Astrocyte (in vitro differentiated cells and primary cell): ENCODE measurements at regions not wholly inside any gene's neighbourhood (a gene's known extent, or its start where the extent isn't known, plus 50 kb on each side); places are given as distances from the start of the nearest gene placed in this dataset.

Experiments used
- DNase-seq: peaks from one replicate; pipeline ENCODE4 v3.0.0-alpha.2; 2010; ENCODE audit warnings: low read depth
- FAIRE-seq: peaks from 2 replicates; lab custom pipeline; 2011; peaks lifted over from hg19 to GRCh38; lab: Jason Lieb, UNC
- H2AFZ ChIP-seq: 2 replicates; pipeline ENCODE4 v1.6.0; 2012; ENCODE audit warnings: low read depth, low read length, inconsistent platforms
- H3K27ac ChIP-seq: 2 replicates; pipeline ENCODE4 v1.5.1; 2011; ENCODE audit warnings: low read depth, low read length, inconsistent platforms
- H3K27me3 ChIP-seq: 2 replicates; pipeline ENCODE4 v1.6.0; 2011; ENCODE audit warnings: low read length, inconsistent platforms; ENCODE audit not compliant: insufficient read depth
- H3K36me3 ChIP-seq: 2 replicates; pipeline ENCODE4 v1.5.1; 2011; ENCODE audit warnings: low read length, inconsistent platforms; ENCODE audit not compliant: insufficient read depth
- H3K4me1 ChIP-seq: 2 replicates; pipeline ENCODE4 v1.5.1; 2011; ENCODE audit warnings: low read length, inconsistent platforms; ENCODE audit not compliant: insufficient read depth
- H3K4me2 ChIP-seq: 2 replicates; pipeline ENCODE4 v1.6.0; 2012; ENCODE audit warnings: low read length, inconsistent platforms
- H3K4me3 ChIP-seq: 2 replicates; pipeline ENCODE4 v1.5.1; 2011; ENCODE audit warnings: low read depth, mild to moderate bottlenecking, low read length, inconsistent platforms; ENCODE audit not compliant: insufficient read depth
- H3K79me2 ChIP-seq: 2 replicates; pipeline ENCODE4 v1.6.0; 2012; ENCODE audit warnings: mild to moderate bottlenecking, low read length, inconsistent platforms; ENCODE audit not compliant: insufficient read depth
- H3K9ac ChIP-seq: 2 replicates; pipeline ENCODE4 v1.6.0; 2012; ENCODE audit warnings: mild to moderate bottlenecking, low read length, inconsistent platforms
- H3K9me3 ChIP-seq: 2 replicates; pipeline ENCODE4 v1.5.1; 2012; ENCODE audit warnings: low read depth, mild to moderate bottlenecking, low read length, inconsistent platforms; ENCODE audit not compliant: insufficient read depth
- H4K20me1 ChIP-seq: 2 replicates; pipeline ENCODE4 v1.6.0; 2012; ENCODE audit warnings: low read length, inconsistent platforms; ENCODE audit not compliant: insufficient read depth
- H3K27ac Mint-ChIP-seq: one replicate; pipeline ENCODE4 v1.8.0; 2021; ENCODE audit warnings: mild to moderate bottlenecking, mixed read lengths; ENCODE audit not compliant: unreplicated experiment
- H3K27me3 Mint-ChIP-seq: one replicate; pipeline ENCODE4 v1.8.0; 2021; ENCODE audit warnings: low read depth, mixed read lengths; ENCODE audit not compliant: unreplicated experiment
- H3K36me3 Mint-ChIP-seq: one replicate; pipeline ENCODE4 v1.8.0; 2021; ENCODE audit warnings: low read depth, mixed read lengths; ENCODE audit not compliant: unreplicated experiment
- H3K4me1 Mint-ChIP-seq: one replicate; pipeline ENCODE4 v1.8.0; 2021; ENCODE audit warnings: low read depth, mixed read lengths; ENCODE audit not compliant: unreplicated experiment
- H3K4me3 Mint-ChIP-seq: one replicate; pipeline ENCODE4 v1.8.0; 2021; ENCODE audit warnings: mild to moderate bottlenecking, moderate library complexity, mixed read lengths; ENCODE audit not compliant: unreplicated experiment
- H3K9me3 Mint-ChIP-seq: one replicate; pipeline ENCODE4 v1.8.0; 2021; ENCODE audit warnings: mild to moderate bottlenecking, mixed read lengths; ENCODE audit not compliant: unreplicated experiment
- CTCF ChIP-seq: IDR thresholded peaks from 2 replicates; pipeline ENCODE4 v1.5.1; 2011; ENCODE audit warnings: low read depth, mild to moderate bottlenecking, inconsistent platforms, low read length, moderate library complexity; ENCODE audit not compliant: insufficient read depth
- EZH2 ChIP-seq: IDR thresholded peaks from 2 replicates; pipeline ENCODE4 v1.6.1; 2012; ENCODE audit warnings: mild to moderate bottlenecking, low read length, inconsistent platforms; ENCODE audit not compliant: insufficient read depth

- H4K20me1 ChIP-seq, result no peaks in the 10 kb centered on the region
- TF ChIP-seq EZH2 (no peak), CTCF (no peak)
- H3K79me2 ChIP-seq, result no peaks in the 10 kb centered on the region
- H3K27me3 ChIP-seq, result no peaks in the 10 kb centered on the region
- H3K4me2 ChIP-seq, result no peak overlapping the region
- Mint-ChIP-seq H3K4me1 (peaks cover 29% of the 10 kb centered on the region), H3K36me3 (peaks cover 3% of the 10 kb centered on the region), H3K27me3 (no peaks in the 10 kb centered on the region), H3K27ac (peak overlapping the region; percentile 12), H3K4me3 (peak overlapping the region; percentile 34), H3K9me3 (no peaks in the 10 kb centered on the region)
- DNase-seq (no peak), FAIRE-seq (no peak)
- no peak overlapping the region for H2AFZ ChIP-seq
- no peaks in the 10 kb centered on the region for H3K36me3 ChIP-seq
- no peak overlapping the region for H3K27ac ChIP-seq
- no peak overlapping the region for H3K4me3 ChIP-seq
- H3K9ac ChIP-seq, result no peak overlapping the region
- peaks cover 26% of the 10 kb centered on the region for H3K4me1 ChIP-seq
- no peaks in the 10 kb centered on the region for H3K9me3 ChIP-seq
Measured at GRCh38 chr20:53833333-53834061, 236.9 kb downstream of the BCAS1 start.

GRCh38 chr20:53832499-53832898, 237.9 kb downstream of the BCAS1 start:
- no peak for TF ChIP-seq EZH2
- TF ChIP-seq CTCF, result no peak
- no peak overlapping the region for H3K9ac ChIP-seq
- H4K20me1 ChIP-seq, result no peaks in the 10 kb centered on the region
- Mint-ChIP-seq H3K27ac (no peak overlapping the region), H3K4me3 (no peak overlapping the region), H3K36me3 (peaks cover 3% of the 10 kb centered on the region), H3K9me3 (no peaks in the 10 kb centered on the region), H3K27me3 (no peaks in the 10 kb centered on the region), H3K4me1 (peaks cover 38% of the 10 kb centered on the region)
- no peaks in the 10 kb centered on the region for H3K27me3 ChIP-seq
- H3K27ac ChIP-seq, result no peak overlapping the region
- no peaks in the 10 kb centered on the region for H3K36me3 ChIP-seq
- DNase-seq, result no peak
- no peak overlapping the region for H3K4me2 ChIP-seq
- H3K79me2 ChIP-seq, result no peaks in the 10 kb centered on the region
- no peaks in the 10 kb centered on the region for H3K9me3 ChIP-seq
- H3K4me3 ChIP-seq, result no peak overlapping the region
- FAIRE-seq, result no peak
- H3K4me1 ChIP-seq, result peaks cover 30% of the 10 kb centered on the region
- no peak overlapping the region for H2AFZ ChIP-seq

- Histone ChIP-seq H3K36me3 (no peaks in the 10 kb centered on the region), H3K9ac (no peak overlapping the region), H3K4me3 (no peak overlapping the region), H3K27ac (peak overlapping the region; percentile 2), H3K9me3 (no peaks in the 10 kb centered on the region), H3K4me1 (peaks cover 30% of the 10 kb centered on the region), H4K20me1 (no peaks in the 10 kb centered on the region), H3K4me2 (no peak overlapping the region), H3K79me2 (no peaks in the 10 kb centered on the region), H3K27me3 (no peaks in the 10 kb centered on the region), H2AFZ (no peak overlapping the region)
- TF ChIP-seq CTCF (no peak), EZH2 (no peak)
- Mint-ChIP-seq H3K4me3 (no peak overlapping the region), H3K36me3 (peaks cover 3% of the 10 kb centered on the region), H3K9me3 (no peaks in the 10 kb centered on the region), H3K27ac (no peak overlapping the region), H3K4me1 (peaks cover 44% of the 10 kb centered on the region), H3K27me3 (no peaks in the 10 kb centered on the region)
- FAIRE-seq (no peak), DNase-seq (peak; percentile 9)
Measured at GRCh38 chr20:53831812-53832211, 238.2 kb upstream of the ZNF217 start.
